Endothelial cell (in vitro differentiated cells): ENCODE measurements at regions not wholly inside any gene's neighbourhood (a gene's known extent, or its start where the extent isn't known, plus 50 kb on each side); places are given as distances from the start of the nearest gene placed in this dataset.
A peak's percentile ranks its signal among the peaks of the same experiment; 100 is the strongest.

Experiments used
- DNase-seq: peaks from one replicate; pipeline ENCODE4 v3.0.0; 2021; ENCODE audit warnings: low spot score
- H3K27ac Mint-ChIP-seq: one replicate; pipeline ENCODE4 v1.8.0; 2021; ENCODE audit warnings: mixed read lengths, inconsistent platforms; ENCODE audit not compliant: unreplicated experiment
- H3K27me3 Mint-ChIP-seq: one replicate; pipeline ENCODE4 v1.8.0; 2021; ENCODE audit warnings: mild to moderate bottlenecking, moderate library complexity, mixed read lengths, inconsistent platforms; ENCODE audit not compliant: unreplicated experiment
- H3K36me3 Mint-ChIP-seq: one replicate; pipeline ENCODE4 v1.8.0; 2021; ENCODE audit warnings: mild to moderate bottlenecking, low read depth, mixed read lengths, inconsistent platforms; ENCODE audit not compliant: unreplicated experiment
- H3K4me1 Mint-ChIP-seq: one replicate; pipeline ENCODE4 v1.8.0; 2021; ENCODE audit warnings: mild to moderate bottlenecking, mixed read lengths, inconsistent platforms; ENCODE audit not compliant: unreplicated experiment
- H3K4me3 Mint-ChIP-seq: one replicate; pipeline ENCODE4 v1.8.0; 2021; ENCODE audit warnings: mild to moderate bottlenecking, mixed read lengths, inconsistent platforms; ENCODE audit not compliant: unreplicated experiment
- H3K9me3 Mint-ChIP-seq: one replicate; pipeline ENCODE4 v1.8.0; 2021; ENCODE audit warnings: mixed read lengths, inconsistent platforms; ENCODE audit not compliant: unreplicated experiment
- CTCF ChIP-seq: fragments of 200-600 bp; sonication (generic); IDR thresholded peaks from one replicate; pipeline ENCODE4 v1.5.0; 2021; ENCODE audit warnings: antibody characterized with exemption; ENCODE audit not compliant: unreplicated experiment

DNA sequence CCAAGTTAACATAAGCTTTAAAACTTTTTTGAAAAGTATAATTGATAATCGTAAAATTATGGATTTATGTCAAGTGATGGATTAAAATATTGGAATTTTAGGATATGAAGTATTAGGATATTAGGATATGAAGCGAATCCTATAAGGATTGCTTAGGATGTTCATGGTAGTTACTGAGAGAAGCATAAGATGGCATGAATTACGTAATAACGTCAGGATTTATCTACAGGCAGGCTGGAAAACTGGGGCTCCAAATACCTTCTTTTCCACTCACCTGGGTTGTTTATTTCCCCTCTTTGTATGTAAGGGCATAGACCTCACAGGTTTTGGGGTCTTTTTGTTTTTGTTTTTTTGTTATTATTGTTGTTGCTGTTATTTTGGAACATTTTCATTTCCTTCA, 65.2 kb upstream of the TMEM33 start:
- no peak for DNase-seq
- Mint-ChIP-seq H3K4me3 (no peak overlapping the region), H3K4me1 (peaks cover 15% of the 10 kb centered on the region), H3K36me3 (no peaks in the 10 kb centered on the region), H3K27me3 (peaks cover 27% of the 10 kb centered on the region), H3K27ac (no peak overlapping the region), H3K9me3 (no peaks in the 10 kb centered on the region)
- TF ChIP-seq CTCF = no peak

DNA sequence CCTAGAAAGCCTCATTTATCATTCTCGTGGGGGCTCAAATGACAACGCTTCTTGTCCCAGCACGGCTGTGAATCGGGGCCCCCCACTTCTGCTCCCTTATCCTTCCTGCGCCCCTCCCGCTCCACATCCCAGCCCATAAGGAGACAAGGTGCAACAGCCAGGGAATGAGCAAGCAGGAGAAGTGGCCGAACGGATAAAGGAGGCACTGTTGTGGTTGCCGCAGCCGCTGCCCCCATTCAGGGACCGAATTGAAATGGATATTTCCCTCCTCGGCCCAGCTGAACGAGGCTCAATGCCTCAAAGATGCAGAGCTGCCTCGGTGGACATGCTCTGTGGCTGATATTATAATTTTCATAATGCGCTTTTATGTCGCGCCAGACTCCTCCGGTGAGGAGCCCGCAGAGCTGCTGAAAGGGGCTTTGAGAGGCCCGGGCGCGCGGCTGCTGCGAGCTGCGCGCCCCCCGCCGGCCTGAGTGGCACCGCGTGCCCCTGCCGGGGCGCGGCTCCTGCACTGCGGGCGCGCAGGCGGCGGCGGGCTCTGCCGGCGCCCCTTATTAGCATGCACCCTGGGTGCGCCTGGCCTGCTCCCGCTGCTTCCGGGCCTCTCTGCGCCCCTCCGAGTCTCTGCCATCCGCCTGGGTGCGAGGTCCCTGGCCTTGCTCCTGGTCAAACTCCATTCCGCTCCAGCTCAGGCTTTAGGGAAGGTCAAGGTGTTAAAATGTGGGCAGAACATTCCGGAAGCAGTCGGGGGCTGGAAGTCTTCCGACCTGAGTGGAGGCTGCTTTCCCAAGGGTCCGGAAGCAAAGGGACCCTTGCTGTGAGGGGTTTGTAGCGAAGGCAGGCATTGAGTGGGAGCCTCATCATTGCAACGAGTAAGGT, 68.2 kb upstream of the TMEM33 start:
- Mint-ChIP-seq H3K4me3 (peak overlapping the region; percentile 80), H3K36me3 (no peaks in the 10 kb centered on the region), H3K9me3 (no peaks in the 10 kb centered on the region), H3K27me3 (peaks cover 27% of the 10 kb centered on the region), H3K4me1 (peaks cover 17% of the 10 kb centered on the region), H3K27ac (no peak overlapping the region)
- no peak for TF ChIP-seq CTCF
- DNase-seq = peak; percentile 17

- Mint-ChIP-seq H3K27ac (no peak overlapping the region), H3K36me3 (no peaks in the 10 kb centered on the region), H3K4me1 (peaks cover 17% of the 10 kb centered on the region), H3K4me3 (peak overlapping the region; percentile 35), H3K9me3 (no peaks in the 10 kb centered on the region), H3K27me3 (peaks cover 27% of the 10 kb centered on the region)
- DNase-seq = no peak
- TF ChIP-seq CTCF = no peak
These were observed 69.0 kb upstream of the TMEM33 start for GRCh38 chr4:41865981-41866798.

DNA sequence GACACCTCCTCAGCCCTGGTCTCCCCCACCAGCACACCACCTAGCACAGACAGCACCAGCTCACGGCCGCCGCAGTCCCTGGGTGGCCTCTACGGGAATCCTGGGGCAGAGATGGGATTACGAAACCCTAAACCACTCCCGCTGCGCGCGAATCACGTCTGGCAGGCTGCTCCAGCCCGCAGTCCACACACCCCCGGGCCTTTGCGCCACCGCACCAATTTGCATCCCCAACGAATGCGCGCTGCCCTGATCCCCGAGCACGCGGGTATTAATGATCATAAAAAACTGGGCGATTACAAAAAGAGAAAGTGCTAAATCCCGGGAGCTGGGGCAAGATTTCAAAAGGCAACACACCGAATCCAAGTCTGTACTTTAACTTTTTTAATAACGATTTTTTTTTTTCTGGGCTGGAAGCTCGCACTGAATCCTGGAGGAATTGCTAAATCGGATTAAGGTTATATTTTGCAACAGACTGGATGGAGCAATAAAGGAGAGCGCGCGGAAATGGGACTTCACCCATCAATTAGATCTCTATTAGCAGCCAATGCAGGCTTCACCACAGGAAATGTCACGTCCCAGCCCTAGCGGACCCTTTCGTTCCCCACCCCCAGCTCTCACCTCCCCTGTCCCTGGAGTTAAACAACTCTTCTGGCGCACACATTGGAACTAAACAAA, 69.8 kb upstream of the TMEM33 start:
- Mint-ChIP-seq H3K4me1 (peaks cover 17% of the 10 kb centered on the region), H3K36me3 (no peaks in the 10 kb centered on the region)

More for the DNA sequence above, 69.8 kb upstream of the TMEM33 start:
- no peak overlapping the region for H3K27ac Mint-ChIP-seq
- no peak overlapping the region for H3K4me3 Mint-ChIP-seq
- peaks cover 27% of the 10 kb centered on the region for H3K27me3 Mint-ChIP-seq
- no peaks in the 10 kb centered on the region for H3K9me3 Mint-ChIP-seq
- DNase-seq = no peak
- no peak for TF ChIP-seq CTCF
